ENCODE measurements at regions not wholly inside any gene's neighbourhood (a gene's known extent, or its start where the extent isn't known, plus 50 kb on each side); places are given as distances from the start of the nearest gene placed in this dataset.

- H2AFZ ChIP-seq (ENCODE audit: low read length): no peak overlapping the region
- H4K20me1 ChIP-seq (ENCODE audit: insufficient read depth, low read length): no peaks in the 10 kb centered on the region
- H3K79me2 ChIP-seq (ENCODE audit: insufficient read depth, low read length): no peaks in the 10 kb centered on the region
- H3K4me2 ChIP-seq (ENCODE audit: insufficient read depth, low read length): no peak overlapping the region
- no peaks in the 10 kb centered on the region for H3K9me3 ChIP-seq (ENCODE audit: low read depth, low read length)
- no peaks in the 10 kb centered on the region for H3K27me3 ChIP-seq (ENCODE audit: insufficient read depth, low read length)
- no peak overlapping the region for H3K4me3 ChIP-seq (ENCODE audit: insufficient read depth, low read length)
- TF ChIP-seq, protein P1, sequence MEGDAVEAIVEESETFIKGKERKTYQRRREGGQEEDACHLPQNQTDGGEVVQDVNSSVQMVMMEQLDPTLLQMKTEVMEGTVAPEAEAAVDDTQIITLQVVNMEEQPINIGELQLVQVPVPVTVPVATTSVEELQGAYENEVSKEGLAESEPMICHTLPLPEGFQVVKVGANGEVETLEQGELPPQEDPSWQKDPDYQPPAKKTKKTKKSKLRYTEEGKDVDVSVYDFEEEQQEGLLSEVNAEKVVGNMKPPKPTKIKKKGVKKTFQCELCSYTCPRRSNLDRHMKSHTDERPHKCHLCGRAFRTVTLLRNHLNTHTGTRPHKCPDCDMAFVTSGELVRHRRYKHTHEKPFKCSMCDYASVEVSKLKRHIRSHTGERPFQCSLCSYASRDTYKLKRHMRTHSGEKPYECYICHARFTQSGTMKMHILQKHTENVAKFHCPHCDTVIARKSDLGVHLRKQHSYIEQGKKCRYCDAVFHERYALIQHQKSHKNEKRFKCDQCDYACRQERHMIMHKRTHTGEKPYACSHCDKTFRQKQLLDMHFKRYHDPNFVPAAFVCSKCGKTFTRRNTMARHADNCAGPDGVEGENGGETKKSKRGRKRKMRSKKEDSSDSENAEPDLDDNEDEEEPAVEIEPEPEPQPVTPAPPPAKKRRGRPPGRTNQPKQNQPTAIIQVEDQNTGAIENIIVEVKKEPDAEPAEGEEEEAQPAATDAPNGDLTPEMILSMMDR (IDR thresholded peaks at IDR 0.05; ENCODE audit: extremely low read depth, low read depth, low read length): no peak
- H3K36me3 ChIP-seq (ENCODE audit: insufficient read depth, low read length): no peaks in the 10 kb centered on the region
- H3K4me1 ChIP-seq (ENCODE audit: insufficient read depth, low read length): no peaks in the 10 kb centered on the region
- DNase-seq (ENCODE audit: insufficient read length, low spot score, missing footprints): no peak
- no peak overlapping the region for H3K27ac ChIP-seq (ENCODE audit: low read depth, low read length)
Measured at GRCh38 chr2:734496-734895, 57.3 kb upstream of the TMEM18 start.

DNA sequence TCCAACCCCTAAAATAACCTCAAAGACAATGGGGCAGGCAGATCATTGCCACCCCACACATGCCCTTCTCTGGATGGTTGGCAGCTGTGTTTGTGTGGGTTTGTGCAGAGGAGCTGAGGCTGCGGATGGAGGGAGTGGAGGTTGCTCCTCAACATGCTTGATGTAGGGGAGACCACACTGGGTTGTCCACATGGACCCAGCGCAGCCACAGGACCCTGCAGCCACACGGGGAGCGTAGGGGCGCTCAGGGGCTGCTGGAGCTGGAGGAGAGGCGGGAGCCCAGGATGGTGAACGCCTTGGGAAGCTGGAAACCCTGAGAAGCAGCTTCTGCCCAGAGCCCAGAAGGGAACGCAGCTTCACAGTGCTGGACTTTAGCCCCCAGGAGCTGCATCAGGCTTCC, 56.3 kb upstream of the TMEM18 start:
- TF ChIP-seq, protein P1 (IDR thresholded peaks at IDR 0.05; ENCODE audit: extremely low read depth, low read depth, low read length): no peak
- DNase-seq (ENCODE audit: insufficient read length, low spot score, missing footprints): no peak
- H3K36me3 ChIP-seq (ENCODE audit: insufficient read depth, low read length): no peaks in the 10 kb centered on the region
- no peak overlapping the region for H3K4me2 ChIP-seq (ENCODE audit: insufficient read depth, low read length)
- H3K4me1 ChIP-seq (ENCODE audit: insufficient read depth, low read length): no peaks in the 10 kb centered on the region
- H3K79me2 ChIP-seq (ENCODE audit: insufficient read depth, low read length): no peaks in the 10 kb centered on the region
- no peak overlapping the region for H2AFZ ChIP-seq (ENCODE audit: low read length)
- H4K20me1 ChIP-seq (ENCODE audit: insufficient read depth, low read length): no peaks in the 10 kb centered on the region
- H3K9me3 ChIP-seq (ENCODE audit: low read depth, low read length): no peaks in the 10 kb centered on the region
- H3K4me3 ChIP-seq (ENCODE audit: insufficient read depth, low read length): no peak overlapping the region
- H3K27ac ChIP-seq (ENCODE audit: low read depth, low read length): no peak overlapping the region
- H3K27me3 ChIP-seq (ENCODE audit: insufficient read depth, low read length): no peaks in the 10 kb centered on the region

GRCh38 chr2:733001-733400, 55.8 kb upstream of the TMEM18 start:
- no peak overlapping the region for H3K4me3 ChIP-seq (ENCODE audit: insufficient read depth, low read length)
- no peaks in the 10 kb centered on the region for H4K20me1 ChIP-seq (ENCODE audit: insufficient read depth, low read length)
- no peak for DNase-seq (ENCODE audit: insufficient read length, low spot score, missing footprints)

DNA sequence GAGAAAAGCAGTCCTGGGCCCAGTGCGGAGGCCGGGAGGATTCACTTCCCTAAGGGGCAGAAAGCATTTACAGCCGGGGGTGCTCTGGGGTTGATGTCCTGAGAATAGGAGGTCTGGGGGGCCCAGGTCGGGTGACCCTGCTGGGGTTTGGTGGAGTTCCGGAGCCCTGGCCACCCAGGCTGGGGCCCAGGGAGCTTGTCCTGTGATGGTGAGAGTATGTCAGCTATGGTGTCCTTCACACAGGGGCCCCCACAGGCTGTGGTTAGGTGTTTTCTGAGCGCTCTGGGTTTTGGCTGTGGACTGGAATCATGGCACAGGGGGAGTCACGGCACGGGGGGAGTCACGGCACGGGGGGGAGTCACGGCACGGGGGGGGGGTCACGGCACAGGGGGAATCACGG, 54.5 kb upstream of the TMEM18 start:
- Histone ChIP-seq H3K27me3 (ENCODE audit: insufficient read depth, low read length) (no peaks in the 10 kb centered on the region), H3K27ac (ENCODE audit: low read depth, low read length) (no peak overlapping the region), H4K20me1 (ENCODE audit: insufficient read depth, low read length) (no peaks in the 10 kb centered on the region), H3K36me3 (ENCODE audit: insufficient read depth, low read length) (no peaks in the 10 kb centered on the region), H3K9me3 (ENCODE audit: low read depth, low read length) (no peaks in the 10 kb centered on the region), H3K4me3 (ENCODE audit: insufficient read depth, low read length) (no peak overlapping the region), H3K4me1 (ENCODE audit: insufficient read depth, low read length) (no peaks in the 10 kb centered on the region), H3K4me2 (ENCODE audit: insufficient read depth, low read length) (no peak overlapping the region), H2AFZ (ENCODE audit: low read length) (no peak overlapping the region), H3K79me2 (ENCODE audit: insufficient read depth, low read length) (no peaks in the 10 kb centered on the region)
- DNase-seq (ENCODE audit: insufficient read length, low spot score, missing footprints): no peak
- TF ChIP-seq, protein P1 (IDR thresholded peaks at IDR 0.05; ENCODE audit: extremely low read depth, low read depth, low read length): no peak

More at GRCh38 chr2:733001-733400, 55.8 kb upstream of the TMEM18 start:
- H3K9me3 ChIP-seq (ENCODE audit: low read depth, low read length): no peaks in the 10 kb centered on the region
- no peak overlapping the region for H2AFZ ChIP-seq (ENCODE audit: low read length)
- no peaks in the 10 kb centered on the region for H3K4me1 ChIP-seq (ENCODE audit: insufficient read depth, low read length)
- H3K4me2 ChIP-seq (ENCODE audit: insufficient read depth, low read length): no peak overlapping the region
- TF ChIP-seq, protein P1 (IDR thresholded peaks at IDR 0.05; ENCODE audit: extremely low read depth, low read depth, low read length): no peak
- H3K79me2 ChIP-seq (ENCODE audit: insufficient read depth, low read length): no peaks in the 10 kb centered on the region
- no peaks in the 10 kb centered on the region for H3K27me3 ChIP-seq (ENCODE audit: insufficient read depth, low read length)
- H3K36me3 ChIP-seq (ENCODE audit: insufficient read depth, low read length): no peaks in the 10 kb centered on the region
- H3K27ac ChIP-seq (ENCODE audit: low read depth, low read length): no peak overlapping the region
